K562 (cell line): ENCODE measurements at regions not wholly inside any gene's neighbourhood (a gene's known extent, or its start where the extent isn't known, plus 50 kb on each side); places are given as distances from the start of the nearest gene placed in this dataset.

Experiments
- ATAC-seq: fragments of 200-7000 bp; cut with Tn5 transposase; 3 replicates; pipeline ENCODE4 v1.9.1; 2020; ENCODE audit warnings: moderate library complexity
- BruUV-seq: library from RNA; stranded (reverse); fragments of 400-500 nt; replicated peaks from 2 replicates; lab custom pipeline; 2021; lab: Mats Ljungman, UMichigan
- CTCF ChIA-PET: fragments of 300-600 bp; formaldehyde crosslinking; extraction: SDS; loops from one replicate; lab custom pipeline; 2021; ENCODE audit warnings: low intra/inter-chr PET ratio; lab: Yijun Ruan, JAX
- POLR2A ChIA-PET: fragments of 300-600, 350-650 bp; sonication (Branson Sonifier 250); formaldehyde crosslinking; extraction: SDS; loops from one replicate; lab custom pipeline; 2021; ENCODE audit warnings: antibody characterized with exemption, inconsistent platforms; lab: Yijun Ruan, JAX
- DNase-seq, 4 experiments: peaks; one replicate each; pipeline versions ENCODE4 v3.0.0 to v3.0.0-alpha.2; 2011 to 2018; ENCODE audit warnings: low spot score in 3 of 4, mixed read lengths in 3 of 4; ENCODE audit errors: extremely low read depth in 1 of 4
- FAIRE-seq: peaks from 2 replicates; lab custom pipeline; 2011; peaks lifted over from hg19 to GRCh38; lab: Jason Lieb, UNC
- H2AFZ ChIP-seq: 2 replicates; pipeline ENCODE4 v1.6.0; 2011; ENCODE audit warnings: low read depth, low read length, control low read depth, inconsistent platforms
- H3K27ac ChIP-seq: fragments of 200-600 bp; 3 replicates; pipeline ENCODE4 v1.8.0; 2011; ENCODE audit warnings: low read depth, mild to moderate bottlenecking, control low read depth, inconsistent platforms, low read length, moderate library complexity, mixed read lengths; ENCODE audit errors: extremely low read depth
- H3K27me3 ChIP-seq, 2 experiments: fragments of 300-600 bp in 1 of 2; 2 replicates in 1 of 2; 3 replicates in 1 of 2; pipeline versions ENCODE4 v1.6.0 to v1.8.0; 2011; ENCODE audit warnings: inconsistent platforms in 2 of 2, low read length in 2 of 2, mild to moderate bottlenecking in 1 of 2, mixed read lengths in 1 of 2, moderate library complexity in 1 of 2; ENCODE audit not compliant: control insufficient read depth in 2 of 2, insufficient read depth in 2 of 2
- H3K36me3 ChIP-seq: fragments of 300-600 bp; 3 replicates; pipeline ENCODE4 v1.8.0; 2011; ENCODE audit warnings: mild to moderate bottlenecking, low read length, inconsistent platforms; ENCODE audit not compliant: control insufficient read depth, insufficient read depth
- H3K4me1 ChIP-seq, 2 experiments: fragments of 200-600 bp in 1 of 2; replicated peaks in 1 of 2; 2 replicates in 1 of 2; 3 replicates in 1 of 2; pipeline versions ENCODE4 v1.5.1 to v1.8.0; 2011; ENCODE audit warnings: inconsistent platforms in 2 of 2, low read length in 2 of 2, mild to moderate bottlenecking in 1 of 2, mixed read lengths in 1 of 2, moderate library complexity in 1 of 2; ENCODE audit not compliant: control insufficient read depth in 2 of 2, insufficient read depth in 2 of 2
- H3K4me2 ChIP-seq: 2 replicates; pipeline ENCODE4 v1.6.1; 2011; ENCODE audit warnings: low read length, control low read depth, inconsistent platforms, mixed read lengths; ENCODE audit not compliant: insufficient read depth
- H3K4me3 ChIP-seq: fragments of 200-600 bp; sonication (generic), shearing (Covaris generic); 2 replicates; pipeline ENCODE4 v1.5.1; 2016; ENCODE audit warnings: control low read depth, inconsistent platforms
- H3K79me2 ChIP-seq: fragments of 200-600 bp; 3 replicates; pipeline ENCODE4 v1.8.0; 2011; ENCODE audit warnings: low read length, inconsistent platforms; ENCODE audit not compliant: control insufficient read depth, insufficient read depth
- H3K9ac ChIP-seq, 2 experiments: 2 replicates each; pipeline versions ENCODE4 v1.6.0 to v1.6.1; 2011; ENCODE audit warnings: low read depth in 2 of 2, low read length in 2 of 2, control low read depth in 1 of 2, inconsistent platforms in 1 of 2, mild to moderate bottlenecking in 1 of 2, mixed read lengths in 1 of 2; ENCODE audit not compliant: insufficient read depth in 1 of 2
- H3K9me1 ChIP-seq: one replicate; pipeline ENCODE4 v1.6.0; 2011; ENCODE audit warnings: inconsistent platforms, mild to moderate bottlenecking, low read length, moderate library complexity; ENCODE audit not compliant: control insufficient read depth, insufficient read depth
- H3K9me3 ChIP-seq: replicated peaks from 2 replicates; pipeline ENCODE4 v1.5.1; 2011; ENCODE audit warnings: low read depth, low read length, inconsistent platforms; ENCODE audit not compliant: control insufficient read depth, insufficient read depth
- H4K20me1 ChIP-seq: replicated peaks from 2 replicates; pipeline ENCODE4 v1.6.1; 2011; ENCODE audit warnings: low read length, inconsistent platforms, mixed read lengths; ENCODE audit not compliant: control insufficient read depth, insufficient read depth
- CEBPG ChIP-seq, 3 experiments: fragments of 200-800 bp in 1 of 3; sonication (Bioruptor generic) in 1 of 3; sonication (generic) in 1 of 3; formaldehyde crosslinking in 1 of 3; IDR thresholded peaks in 2 of 3; conservative IDR thresholded peaks in 1 of 3; 2 replicates each; pipeline versions ENCODE4 v1.6.1 to v1.8.0; 2016 to 2022; ENCODE audit warnings: missing compliant biosample characterization in 2 of 3, missing genetic modification characterization in 2 of 3, mild to moderate bottlenecking in 1 of 3, missing genetic modification reagents in 1 of 3
- DIDO1 ChIP-seq: fragments of 450-650 bp; IDR thresholded peaks from 2 replicates; pipeline ENCODE4 v1.6.1; 2016; ENCODE audit warnings: low read depth, missing biosample characterization, missing genetic modification characterization
- EHMT2 ChIP-seq: fragments of 450-650 bp; IDR thresholded peaks from 2 replicates; pipeline ENCODE4 v1.6.1; 2018; ENCODE audit warnings: antibody characterized with exemption
- ETV6 ChIP-seq, 3 experiments: fragments of 150-350 bp in 1 of 3; sonication (generic) in 1 of 3; formaldehyde crosslinking in 1 of 3; IDR thresholded peaks; 2 replicates each; pipeline versions ENCODE4 v1.6.1 to v1.8.0; 2014 to 2022; ENCODE audit warnings: borderline replicate concordance in 2 of 3, low read depth in 2 of 3, antibody characterized with exemption in 1 of 3, low read length in 1 of 3, mild to moderate bottlenecking in 1 of 3, missing genetic modification reagents in 1 of 3
- MAFF ChIP-seq: IDR thresholded peaks from 2 replicates; pipeline ENCODE4 v1.6.1; 2012; ENCODE audit warnings: low read length, improper control_type of control experiment
- ZNF431 ChIP-seq: sonication (generic); formaldehyde crosslinking; IDR thresholded peaks from 2 replicates; pipeline ENCODE4 v1.8.0; 2022; ENCODE audit warnings: mild to moderate bottlenecking, missing genetic modification reagents
- ZSCAN32 ChIP-seq: fragments of 450-650 bp; formaldehyde crosslinking; IDR thresholded peaks from 2 replicates; pipeline ENCODE4 v1.4.0; 2020; ENCODE audit warnings: mild to moderate bottlenecking, moderate library complexity
- WGBS: fragments of 100-300 bp; shearing (Covaris generic); methylation state at CpG from one replicate; pipeline ENCODE4 v1.1.6; 2016; ENCODE audit warnings: low coverage, mixed read lengths; ENCODE audit not compliant: insufficient coverage; ENCODE audit errors: missing lambda C conversion rate; 5-methylcytosine and 5-hydroxymethylcytosine counted together
- in situ Hi-C: fragments of 300-500 bp; cut with MboI; formaldehyde crosslinking; loops from 4 replicates; pipeline ENCODE4 v1.15.0; 2018; ENCODE audit warnings: inconsistent platforms, mixed read lengths
- intact Hi-C: fragments of 100-400 bp; cut with micrococcal nuclease; formaldehyde crosslinking; loops from 2 replicates; pipeline ENCODE4 v1.14.2; 2022
- TF ChIP-seq, protein P1 (sequence below): sonication (generic); formaldehyde crosslinking; IDR thresholded peaks from 2 replicates; pipeline ENCODE4 v1.8.1; 2023; ENCODE audit warnings: mild to moderate bottlenecking, missing genetic modification reagents
- TF ChIP-seq, protein P2 (sequence below): fragments of 250-450 bp; sonication (Bioruptor Pico); IDR thresholded peaks from 2 replicates; pipeline ENCODE4 v1.4.0; 2020; ENCODE audit warnings: mild to moderate bottlenecking, moderate library complexity

DNA sequence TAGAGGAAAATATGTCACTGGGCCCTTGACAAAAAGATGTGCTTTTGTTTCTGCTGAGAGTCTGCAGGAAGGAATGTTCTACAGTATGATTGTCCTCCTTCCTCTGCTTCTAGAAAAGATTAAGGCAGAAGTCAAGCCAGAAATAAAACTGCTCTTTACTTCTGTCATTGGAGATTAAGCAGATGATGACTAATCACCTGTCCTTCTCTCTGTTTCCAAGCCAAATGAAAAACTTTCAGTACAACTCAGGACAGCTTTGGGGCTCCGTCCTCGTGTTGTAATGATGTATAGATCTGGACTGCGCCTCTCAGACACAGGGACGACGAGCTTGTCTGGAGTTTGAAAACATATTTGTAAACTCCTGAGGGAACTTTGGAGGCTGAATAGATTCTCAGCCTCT, 159.3 kb downstream of the DYRK2 start:
- in situ Hi-C loops, result no loop called here

More for the DNA sequence above, 159.3 kb downstream of the DYRK2 start:
- H2AFZ ChIP-seq, result no peak overlapping the region
- H3K79me2 ChIP-seq, result no peaks in the 10 kb centered on the region
- TF ChIP-seq, protein P1, sequence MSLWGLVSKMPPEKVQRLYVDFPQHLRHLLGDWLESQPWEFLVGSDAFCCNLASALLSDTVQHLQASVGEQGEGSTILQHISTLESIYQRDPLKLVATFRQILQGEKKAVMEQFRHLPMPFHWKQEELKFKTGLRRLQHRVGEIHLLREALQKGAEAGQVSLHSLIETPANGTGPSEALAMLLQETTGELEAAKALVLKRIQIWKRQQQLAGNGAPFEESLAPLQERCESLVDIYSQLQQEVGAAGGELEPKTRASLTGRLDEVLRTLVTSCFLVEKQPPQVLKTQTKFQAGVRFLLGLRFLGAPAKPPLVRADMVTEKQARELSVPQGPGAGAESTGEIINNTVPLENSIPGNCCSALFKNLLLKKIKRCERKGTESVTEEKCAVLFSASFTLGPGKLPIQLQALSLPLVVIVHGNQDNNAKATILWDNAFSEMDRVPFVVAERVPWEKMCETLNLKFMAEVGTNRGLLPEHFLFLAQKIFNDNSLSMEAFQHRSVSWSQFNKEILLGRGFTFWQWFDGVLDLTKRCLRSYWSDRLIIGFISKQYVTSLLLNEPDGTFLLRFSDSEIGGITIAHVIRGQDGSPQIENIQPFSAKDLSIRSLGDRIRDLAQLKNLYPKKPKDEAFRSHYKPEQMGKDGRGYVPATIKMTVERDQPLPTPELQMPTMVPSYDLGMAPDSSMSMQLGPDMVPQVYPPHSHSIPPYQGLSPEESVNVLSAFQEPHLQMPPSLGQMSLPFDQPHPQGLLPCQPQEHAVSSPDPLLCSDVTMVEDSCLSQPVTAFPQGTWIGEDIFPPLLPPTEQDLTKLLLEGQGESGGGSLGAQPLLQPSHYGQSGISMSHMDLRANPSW (CRISPR knock-in tag), result no peak
- TF ChIP-seq CEBPG (CRISPR knock-in tag; IDR thresholded peaks at IDR 0.05) (no peak), CEBPG (tag; conservative IDR thresholded peaks at IDR 0.05 in 1 of 2, IDR thresholded peaks at IDR 0.05 in 1 of 2) (no peak), ZSCAN32 (CRISPR knock-in tag) (no peak), ZNF431 (CRISPR knock-in tag) (no peak), DIDO1 (tag) (no peak), MAFF (no peak), ETV6 (IDR thresholded peaks at IDR 0.05; ENCODE audit: borderline replicate concordance in 1 of 2, low read depth in 2 of 2, low read length in 1 of 2) (no peak), ETV6 (CRISPR knock-in tag; IDR thresholded peaks at IDR 0.05; ENCODE audit: borderline replicate concordance) (no peak), EHMT2 (no peak)
- TF ChIP-seq, protein P2, sequence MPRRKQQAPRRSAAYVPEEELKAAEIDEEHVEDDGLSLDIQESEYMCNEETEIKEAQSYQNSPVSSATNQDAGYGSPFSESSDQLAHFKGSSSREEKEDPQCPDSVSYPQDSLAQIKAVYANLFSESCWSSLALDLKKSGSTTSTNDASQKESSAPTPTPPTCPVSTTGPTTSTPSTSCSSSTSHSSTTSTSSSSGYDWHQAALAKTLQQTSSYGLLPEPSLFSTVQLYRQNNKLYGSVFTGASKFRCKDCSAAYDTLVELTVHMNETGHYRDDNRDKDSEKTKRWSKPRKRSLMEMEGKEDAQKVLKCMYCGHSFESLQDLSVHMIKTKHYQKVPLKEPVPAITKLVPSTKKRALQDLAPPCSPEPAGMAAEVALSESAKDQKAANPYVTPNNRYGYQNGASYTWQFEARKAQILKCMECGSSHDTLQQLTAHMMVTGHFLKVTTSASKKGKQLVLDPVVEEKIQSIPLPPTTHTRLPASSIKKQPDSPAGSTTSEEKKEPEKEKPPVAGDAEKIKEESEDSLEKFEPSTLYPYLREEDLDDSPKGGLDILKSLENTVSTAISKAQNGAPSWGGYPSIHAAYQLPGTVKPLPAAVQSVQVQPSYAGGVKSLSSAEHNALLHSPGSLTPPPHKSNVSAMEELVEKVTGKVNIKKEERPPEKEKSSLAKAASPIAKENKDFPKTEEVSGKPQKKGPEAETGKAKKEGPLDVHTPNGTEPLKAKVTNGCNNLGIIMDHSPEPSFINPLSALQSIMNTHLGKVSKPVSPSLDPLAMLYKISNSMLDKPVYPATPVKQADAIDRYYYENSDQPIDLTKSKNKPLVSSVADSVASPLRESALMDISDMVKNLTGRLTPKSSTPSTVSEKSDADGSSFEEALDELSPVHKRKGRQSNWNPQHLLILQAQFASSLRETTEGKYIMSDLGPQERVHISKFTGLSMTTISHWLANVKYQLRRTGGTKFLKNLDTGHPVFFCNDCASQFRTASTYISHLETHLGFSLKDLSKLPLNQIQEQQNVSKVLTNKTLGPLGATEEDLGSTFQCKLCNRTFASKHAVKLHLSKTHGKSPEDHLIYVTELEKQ (CRISPR knock-in tag), result no peak
- H3K27ac ChIP-seq, result no peak overlapping the region
- no peak for ATAC-seq
- no peaks in the 10 kb centered on the region for H3K9me1 ChIP-seq
- FAIRE-seq, result no peak
- H3K9me3 ChIP-seq, result no peaks in the 10 kb centered on the region
- no peaks in the 10 kb centered on the region for H3K4me1 ChIP-seq
- intact Hi-C loops, result no loop called here
- BruUV-seq, result no TSS peak
- H3K27me3 ChIP-seq, result no peaks in the 10 kb centered on the region
- no peak for DNase-seq
- ChIA-PET POLR2A (no interaction called here), CTCF (no interaction called here)
- no peak overlapping the region for H3K9ac ChIP-seq
- H4K20me1 ChIP-seq, result no peaks in the 10 kb centered on the region
- H3K36me3 ChIP-seq, result no peaks in the 10 kb centered on the region
- H3K4me3 ChIP-seq, result no peak overlapping the region
- WGBS, result 0% methylated on average over 5 of the region's 5 CpGs
- H3K4me2 ChIP-seq, result no peak overlapping the region
